ENCODE measurements at regions not wholly inside any gene's neighbourhood (a gene's known extent, or its start where the extent isn't known, plus 50 kb on each side); places are given as distances from the start of the nearest gene placed in this dataset.

DNA sequence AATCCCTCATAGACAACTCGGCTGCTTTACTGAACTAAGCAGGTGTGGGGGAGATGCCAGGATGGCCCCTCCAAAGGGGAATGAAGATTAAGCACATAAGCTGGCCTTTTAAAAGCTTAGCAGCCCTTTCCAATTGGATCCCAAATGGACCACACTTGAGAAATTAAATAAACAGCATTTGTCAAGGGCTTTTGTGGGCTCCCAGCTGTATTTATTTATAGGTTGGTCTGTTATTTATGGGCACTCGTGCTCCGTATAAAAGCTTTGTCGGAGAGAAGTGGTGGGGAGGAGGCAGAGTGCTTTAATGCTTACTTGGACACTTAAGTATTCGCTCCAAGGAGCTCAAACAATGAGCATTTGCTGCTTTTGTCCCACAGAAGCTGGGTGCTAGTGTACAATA lies 580.2 kb downstream of the MED13L start:
- TF ChIP-seq ZNF274 (IDR thresholded peaks at IDR 0.05; ENCODE audit: low read depth, low read length) (no peak), SUZ12 (IDR thresholded peaks at IDR 0.05; ENCODE audit: extremely low read depth, insufficient read depth, insufficient read length) (no peak)

All from NT2/D1 (cell line).